ENCODE measurements at regions not wholly inside any gene's neighbourhood (a gene's known extent, or its start where the extent isn't known, plus 50 kb on each side); places are given as distances from the start of the nearest gene placed in this dataset.
"Not testable (repeated sequence)": the region's sequence is repeated elsewhere in the genome, so short reads cannot be mapped to it uniquely, and the experiment has no call there.

DNA sequence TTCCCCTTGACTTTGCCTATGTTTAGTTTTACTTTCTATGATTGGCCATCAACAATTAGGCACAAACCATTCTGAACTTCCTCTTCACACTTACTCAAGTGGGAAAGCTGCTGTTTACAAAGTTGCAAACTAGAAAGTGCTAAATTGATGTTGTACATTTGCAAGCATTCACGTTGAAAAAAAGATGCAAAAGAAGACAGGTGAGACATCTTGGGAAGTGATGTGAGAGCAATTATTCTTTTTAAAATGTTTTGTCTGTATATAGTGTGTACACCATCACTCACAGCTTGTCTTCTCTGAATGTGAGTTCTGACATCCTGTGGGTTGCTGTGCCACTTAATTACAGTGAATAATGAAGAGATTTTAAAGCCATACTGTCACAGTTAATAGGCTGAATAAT is 874.1 kb upstream of the LRATD1 start:
- no peak for DNase-seq

DNA sequence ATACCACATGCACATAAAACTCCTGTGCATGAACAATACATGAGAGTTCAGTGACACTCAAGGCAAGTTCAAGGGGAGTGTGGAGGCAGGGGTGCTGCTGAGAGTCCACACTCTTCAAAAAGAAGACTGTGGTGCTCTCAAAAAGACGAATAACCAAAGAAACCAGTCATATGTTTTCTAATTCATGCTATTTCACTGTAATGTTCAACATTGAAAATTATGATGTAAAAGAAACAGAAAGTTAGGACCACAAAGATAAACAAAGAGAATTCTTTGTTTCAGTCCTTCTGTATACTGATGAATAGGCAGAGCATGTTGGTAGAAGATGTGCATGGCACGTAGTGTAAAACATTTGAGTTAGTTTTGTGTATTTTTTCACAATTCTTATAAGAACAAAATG is 864.2 kb upstream of the LRATD1 start:
- no peak for DNase-seq

DNA sequence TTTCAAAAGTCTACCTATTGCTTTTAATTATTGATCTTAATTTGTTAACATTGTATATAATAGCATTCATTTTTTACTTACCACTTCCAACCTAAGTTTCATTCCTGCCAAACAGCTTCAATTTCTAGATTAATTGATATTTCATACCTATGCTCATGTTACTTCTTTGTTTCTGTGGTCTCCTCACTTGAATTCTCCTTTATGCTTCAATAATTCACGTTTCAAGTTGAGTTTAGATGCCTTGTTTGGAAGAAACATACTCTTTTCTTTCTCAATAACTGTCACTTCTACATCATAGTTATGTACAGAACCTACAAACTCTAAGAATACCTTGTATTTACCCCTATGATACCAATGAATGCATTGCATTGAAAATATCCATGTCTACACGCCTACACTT is 862.2 kb upstream of the LRATD1 start:
- no peak for DNase-seq

DNA sequence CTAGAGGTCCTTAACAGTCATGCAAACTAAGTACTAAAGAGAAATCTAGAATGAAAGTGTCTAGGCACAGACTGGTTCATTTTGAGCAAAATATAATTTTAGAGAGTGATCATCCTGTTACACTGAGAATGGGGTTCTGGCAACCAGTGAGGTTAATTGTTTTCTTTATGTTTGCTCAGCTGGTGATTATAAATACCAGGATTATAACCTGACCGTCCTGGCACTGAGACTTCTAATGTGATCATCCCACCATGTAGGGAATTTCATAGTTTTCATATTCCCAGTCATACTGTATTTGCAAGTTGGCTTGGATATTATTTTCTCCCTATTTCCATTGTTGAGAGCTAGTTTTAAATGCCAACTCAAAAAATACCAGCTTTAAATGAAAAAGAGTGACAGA is 852.5 kb upstream of the LRATD1 start:
- no peak for DNase-seq

DNA sequence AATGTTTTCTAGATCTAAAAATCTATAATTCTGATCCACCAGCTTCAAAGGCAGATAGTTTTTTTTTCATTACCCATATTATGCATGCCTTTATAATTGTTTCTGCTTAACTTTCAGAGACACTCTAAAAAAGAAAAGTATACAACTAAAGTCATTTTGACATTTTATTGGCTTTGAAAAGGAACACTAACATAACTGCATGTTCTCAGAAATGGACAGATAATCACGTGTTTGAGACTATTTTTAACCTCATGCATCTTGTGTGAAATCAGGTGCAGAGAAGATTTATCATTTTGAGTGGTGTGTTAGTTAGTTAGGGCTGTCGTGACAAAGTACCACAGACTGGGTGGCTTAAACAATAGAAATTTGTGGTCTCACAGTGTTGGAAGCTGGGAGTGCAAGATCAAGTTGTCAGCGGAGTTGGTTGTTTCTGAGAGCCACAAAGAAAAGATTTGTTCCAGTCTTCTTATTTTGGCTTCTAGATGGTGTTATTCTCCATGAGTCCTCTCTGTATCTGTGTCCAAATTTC is 841.4 kb upstream of the LRATD1 start:
- no peak for DNase-seq

DNA sequence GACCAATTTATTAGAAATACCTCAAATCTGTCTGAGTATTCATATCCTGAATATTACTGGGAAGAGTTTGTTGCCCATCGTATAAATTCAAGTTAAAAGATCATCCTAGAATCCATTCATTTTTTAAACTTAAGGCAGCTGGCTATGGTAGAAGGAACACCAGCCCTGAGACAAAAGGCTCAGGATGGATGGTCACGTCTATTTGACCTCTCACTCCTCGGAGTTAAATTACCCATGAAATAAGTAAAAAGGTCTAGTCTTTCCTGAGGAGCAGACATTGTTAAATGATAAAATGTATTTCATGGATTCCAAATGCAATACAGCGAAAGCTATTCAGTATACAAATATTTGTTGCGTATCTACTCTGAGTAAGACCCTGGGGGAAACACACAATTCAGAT is 826.0 kb upstream of the LRATD1 start:
- DNase-seq = no peak

DNA sequence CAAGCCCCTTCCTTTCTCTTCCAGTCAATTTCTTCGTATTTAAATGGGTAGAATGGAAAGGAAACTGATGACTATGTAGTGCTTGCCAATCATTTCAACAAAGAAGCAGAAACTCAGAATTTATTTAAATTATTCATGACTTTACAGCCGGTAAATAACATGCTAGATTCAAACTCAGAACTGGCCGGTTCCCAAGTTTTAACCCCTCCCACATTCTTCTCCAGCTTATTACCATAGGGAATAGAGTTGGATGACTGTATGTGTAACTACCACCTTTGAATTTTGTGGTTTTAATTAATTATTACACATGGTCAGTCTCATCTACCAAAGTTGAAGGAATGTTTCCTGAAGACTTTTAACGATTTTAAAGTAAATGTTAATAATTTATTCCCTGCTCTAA is 819.3 kb upstream of the LRATD1 start:
- DNase-seq = no peak

DNA sequence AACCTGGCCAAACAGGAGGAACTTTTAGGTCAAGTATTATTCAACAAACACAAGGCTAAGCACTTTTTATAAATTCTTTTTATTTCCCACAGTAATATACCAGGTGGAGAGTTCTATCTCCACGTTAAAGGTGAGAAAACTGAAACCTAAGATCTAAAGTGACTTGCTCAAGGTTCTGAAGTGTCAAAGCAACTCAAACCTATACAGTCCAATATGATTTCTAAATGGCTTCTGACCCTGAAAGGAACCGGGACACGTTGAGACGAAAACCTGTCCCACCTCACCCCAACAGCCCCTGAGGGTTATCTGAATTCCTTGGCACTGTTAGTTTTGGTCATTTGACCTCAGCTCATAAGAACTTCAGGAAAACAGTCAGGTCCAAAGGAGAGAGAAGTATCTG is 814.5 kb upstream of the LRATD1 start:
- no peak for DNase-seq

DNA sequence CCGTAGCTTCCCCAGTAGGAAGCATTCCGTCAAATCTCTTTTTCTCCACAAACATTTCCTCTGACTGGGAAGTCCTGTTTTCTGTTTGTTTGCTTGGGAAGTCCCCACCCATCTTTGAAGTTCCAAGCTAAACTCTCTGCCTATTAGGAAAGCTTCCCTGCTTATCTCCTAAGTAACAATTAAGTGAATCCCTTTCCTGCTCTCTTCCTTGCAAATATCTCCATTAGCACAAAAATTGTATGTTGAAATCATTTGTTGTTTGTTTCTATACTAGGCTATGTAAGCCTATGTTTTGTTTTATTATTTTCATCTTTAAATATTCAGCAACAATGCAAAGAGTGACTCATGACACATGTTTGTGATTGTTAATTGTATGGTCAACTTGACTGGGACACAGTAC is 812.6 kb upstream of the LRATD1 start:
- no peak for DNase-seq

DNA sequence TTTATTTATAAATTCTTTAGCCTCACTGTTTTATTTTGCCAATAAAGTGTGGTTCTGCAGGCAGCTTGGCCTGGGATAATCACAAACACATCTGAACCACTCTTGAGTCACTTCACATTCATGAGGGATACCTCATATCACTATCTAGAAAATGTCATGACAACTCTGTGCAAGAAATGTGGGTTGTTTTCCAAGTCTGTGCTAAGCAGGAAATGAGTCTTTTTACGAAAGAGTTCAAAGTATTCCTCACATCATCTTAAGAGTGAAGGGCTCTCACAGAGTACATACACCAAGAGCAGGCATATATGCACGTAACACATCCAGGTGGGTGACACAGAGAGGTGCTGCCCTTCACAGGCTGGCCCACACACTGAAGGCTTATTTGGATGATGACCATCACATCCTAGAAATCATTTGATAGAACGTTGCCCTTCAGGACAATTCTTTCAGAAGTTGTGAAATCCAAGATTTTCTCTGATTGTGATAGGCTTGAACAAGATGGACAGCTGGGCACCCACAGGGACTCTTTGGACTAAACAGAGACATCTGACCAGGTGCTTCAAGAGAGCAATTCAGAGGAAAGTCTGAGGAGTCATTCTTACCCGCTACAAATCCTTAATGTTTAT is 811.1 kb upstream of the LRATD1 start:
- no peak for DNase-seq

DNA sequence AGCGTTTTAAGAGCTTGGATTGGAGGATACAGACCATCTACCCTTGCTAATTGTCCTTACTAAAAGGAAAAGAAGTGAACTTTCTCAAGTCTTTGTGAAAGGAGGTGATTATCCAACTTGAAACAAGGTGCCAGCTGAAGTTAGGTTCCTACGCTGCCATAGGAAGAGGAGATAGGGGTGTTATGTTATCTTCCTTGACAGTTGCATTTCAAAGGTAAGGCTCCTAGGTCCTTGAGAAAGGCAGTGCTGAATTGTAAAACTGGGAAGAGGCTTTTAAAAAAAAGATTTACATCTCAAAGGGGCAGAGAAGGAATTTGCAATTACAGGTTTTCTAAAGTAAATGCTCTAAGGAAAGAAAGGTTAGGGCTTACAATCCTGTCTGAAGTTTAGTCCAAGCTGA is 810.2 kb upstream of the LRATD1 start:
- DNase-seq = no peak

DNA sequence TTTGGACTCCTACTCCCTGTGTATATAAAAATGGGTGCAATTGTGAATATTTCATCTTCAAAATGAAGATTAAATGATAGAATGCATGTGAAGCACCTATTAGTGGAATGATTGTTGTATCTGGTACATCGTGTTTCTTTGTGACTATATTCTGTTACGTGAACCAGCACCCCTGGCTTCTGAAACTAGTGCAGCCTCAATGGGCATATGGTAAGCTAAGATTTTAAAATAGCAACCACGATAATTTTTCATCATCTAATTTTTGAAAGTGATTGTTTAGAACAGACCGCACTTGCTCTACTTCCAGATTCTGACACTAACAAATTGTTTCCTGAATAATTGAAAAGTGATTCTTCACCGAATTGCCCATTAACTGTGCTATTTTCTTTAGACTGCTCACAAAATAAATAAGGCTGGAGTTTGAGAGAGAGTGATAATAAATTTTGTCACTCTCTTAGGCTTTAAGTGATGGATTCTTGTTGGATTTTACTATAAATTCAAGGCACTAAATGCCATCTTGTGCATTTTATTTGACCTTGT is 806.1 kb upstream of the LRATD1 start:
- no peak for DNase-seq

DNA sequence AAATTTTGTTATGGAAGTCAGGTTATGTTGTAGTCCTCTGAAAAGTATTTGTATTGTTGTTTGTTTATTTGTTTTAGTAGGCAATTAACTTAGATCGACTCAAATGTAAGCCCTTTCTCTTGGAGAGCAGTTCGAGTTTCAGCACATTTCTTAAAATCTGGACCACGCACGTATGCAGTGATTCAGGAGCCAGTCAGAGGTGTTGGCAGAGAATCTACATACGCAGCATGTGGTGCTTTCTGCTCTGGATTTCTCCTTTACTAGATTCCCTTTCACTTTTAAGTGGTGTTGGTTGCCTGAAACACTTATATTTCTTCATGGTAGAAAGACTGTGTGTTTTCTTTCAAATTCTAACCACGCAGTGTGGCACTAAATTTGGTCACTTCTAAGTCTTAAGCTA is 773.9 kb upstream of the LRATD1 start:
- no peak for DNase-seq

DNA sequence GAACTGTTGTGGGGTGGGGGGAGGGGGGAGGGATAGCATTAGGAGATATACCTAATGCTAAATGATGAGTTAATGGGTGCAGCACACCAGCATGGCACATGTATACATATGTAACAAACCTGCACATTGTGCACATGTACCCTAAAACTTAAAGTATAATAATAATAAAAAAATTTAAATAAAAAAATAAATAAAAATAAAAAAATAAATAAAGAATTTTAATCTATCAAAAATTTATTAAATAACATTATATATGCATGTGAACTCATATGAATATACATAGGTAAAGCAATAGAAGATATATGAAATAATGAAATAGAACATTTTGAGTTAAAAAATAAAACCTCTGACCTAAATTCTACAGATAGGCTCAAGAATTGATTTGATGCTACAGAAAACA is 764.2 kb upstream of the LRATD1 start:
- not testable (repeated sequence) for DNase-seq

DNA sequence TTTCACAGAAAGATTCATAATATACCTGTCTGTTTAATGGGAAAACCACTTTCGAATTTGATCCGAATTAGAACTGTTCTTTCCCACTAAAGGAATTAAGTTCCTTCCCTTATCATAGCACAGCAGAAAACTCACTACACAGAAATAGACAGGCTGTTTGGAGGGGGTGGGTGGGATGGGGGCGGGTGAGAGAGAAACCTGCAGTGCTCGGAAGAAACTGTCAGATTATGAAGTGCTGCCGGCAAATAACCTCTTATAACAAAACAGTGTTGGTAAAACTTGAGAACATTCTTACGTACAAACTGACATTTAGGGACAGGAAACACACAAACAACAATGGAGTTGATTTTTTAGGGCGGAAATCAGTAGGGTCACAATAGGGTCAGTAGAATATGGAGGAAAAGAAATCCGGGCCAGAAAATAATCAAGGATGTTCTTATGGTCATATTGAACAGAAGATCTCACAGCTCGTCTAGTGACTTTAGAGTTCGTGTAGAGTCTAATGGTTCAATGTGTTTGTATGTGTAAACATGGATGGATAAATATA is 756.0 kb upstream of the LRATD1 start:
- DNase-seq = no peak

DNA sequence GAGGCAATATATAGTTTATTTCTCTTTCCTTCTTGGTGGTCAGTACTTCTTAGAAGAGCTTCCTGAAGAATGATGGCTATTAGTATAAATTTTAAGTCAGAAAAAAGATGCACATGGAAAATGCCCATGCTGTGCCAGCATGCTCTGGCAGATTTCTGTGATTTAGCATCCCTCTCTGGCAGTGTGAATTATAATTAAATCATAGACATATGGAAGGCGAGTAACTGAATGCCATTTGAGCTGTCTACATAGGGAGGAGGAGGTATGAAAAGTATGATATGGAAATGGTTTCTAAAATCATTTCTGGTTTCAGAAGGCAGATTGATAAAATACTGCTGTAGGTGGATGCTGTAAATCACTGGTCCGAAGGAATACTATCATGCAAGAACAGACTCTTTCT is 754.9 kb upstream of the LRATD1 start:
- DNase-seq = no peak

DNA sequence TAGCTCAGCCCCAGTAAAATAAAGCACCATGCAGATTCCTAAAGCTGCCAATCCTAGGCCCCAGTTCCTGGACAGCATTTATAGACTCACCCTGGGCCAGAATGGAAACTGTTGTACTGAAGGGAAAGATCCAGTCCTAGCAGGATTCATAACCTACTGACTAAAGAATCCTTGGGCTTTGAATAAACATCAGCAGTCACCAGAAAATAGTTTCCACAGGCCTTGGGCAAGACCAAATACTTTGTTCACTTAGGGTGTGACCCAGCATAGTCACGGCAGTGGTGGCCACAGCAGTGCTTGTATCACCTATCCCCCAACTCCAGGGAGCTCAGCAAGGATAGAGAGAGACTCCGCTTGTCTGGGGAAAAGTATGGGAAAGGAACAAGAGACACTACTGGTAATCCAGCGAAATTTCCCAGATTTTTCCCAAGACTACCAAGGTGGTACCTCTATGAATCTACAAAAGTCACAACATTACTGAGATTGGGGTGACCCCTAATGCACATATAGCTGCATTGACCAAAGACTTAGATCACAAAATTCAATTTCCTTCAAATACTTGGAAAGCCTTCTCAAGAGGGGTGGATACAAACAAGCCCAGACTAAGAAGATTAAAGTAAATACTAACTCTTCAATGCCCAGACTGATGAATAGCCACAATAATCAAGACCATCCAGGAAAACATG is 748.1 kb upstream of the LRATD1 start:
- no peak for DNase-seq

DNA sequence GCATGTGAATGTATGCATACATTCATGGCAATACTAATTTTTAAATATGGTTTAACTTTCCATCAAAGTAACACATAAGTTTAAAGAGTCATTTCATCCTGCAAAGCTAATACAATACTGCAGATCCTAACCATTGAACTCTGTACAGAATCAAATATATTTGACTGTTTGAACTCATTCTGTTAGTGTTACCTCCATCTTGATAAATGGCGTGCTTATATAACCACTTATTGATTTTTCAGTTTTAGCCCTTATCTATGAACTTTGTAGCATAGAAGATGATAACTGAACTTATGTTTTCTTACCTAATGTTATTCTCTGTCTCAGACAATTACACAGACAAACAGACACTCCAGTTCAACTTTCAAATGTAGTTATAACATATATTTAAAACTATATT is 731.0 kb upstream of the LRATD1 start:
- no peak for DNase-seq

DNA sequence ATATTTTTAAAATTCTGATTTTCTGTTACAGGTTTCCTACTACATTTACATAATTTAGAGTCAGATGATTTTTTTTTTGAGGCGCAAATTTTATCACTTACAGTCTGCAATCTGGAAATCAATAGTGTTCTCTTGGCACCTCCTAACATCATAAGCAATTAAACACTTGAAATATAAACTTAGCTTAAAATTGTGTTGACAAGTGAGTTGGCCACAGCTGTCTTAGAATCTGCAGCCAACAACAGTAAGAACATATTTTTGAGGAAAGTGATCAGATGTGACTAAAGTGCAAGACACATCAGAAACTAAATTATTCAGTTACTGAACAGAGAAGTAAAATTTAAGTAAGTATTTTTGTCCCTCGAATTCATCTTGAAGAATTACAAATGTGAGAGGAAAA is 726.7 kb upstream of the LRATD1 start:
- no peak for DNase-seq

DNA sequence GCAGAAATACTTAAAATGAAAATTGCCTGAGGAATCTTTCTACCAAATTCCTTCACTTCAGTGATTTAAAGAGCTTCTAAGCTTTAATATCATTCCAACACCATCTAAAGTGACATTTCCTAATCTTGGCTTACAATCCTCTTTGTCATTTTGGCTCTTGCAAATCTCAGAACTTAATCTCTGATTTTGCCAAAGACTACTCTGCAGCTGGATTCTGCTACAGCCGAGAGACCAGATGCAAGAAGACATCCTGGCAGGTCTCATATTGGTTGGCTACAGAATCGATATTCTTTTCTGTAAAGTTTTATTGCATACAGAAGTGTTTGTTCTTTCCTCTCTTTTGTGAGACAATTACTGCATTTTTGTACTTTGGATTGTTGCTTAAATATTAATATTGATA is 716.5 kb upstream of the LRATD1 start:
- DNase-seq = no peak

DNA sequence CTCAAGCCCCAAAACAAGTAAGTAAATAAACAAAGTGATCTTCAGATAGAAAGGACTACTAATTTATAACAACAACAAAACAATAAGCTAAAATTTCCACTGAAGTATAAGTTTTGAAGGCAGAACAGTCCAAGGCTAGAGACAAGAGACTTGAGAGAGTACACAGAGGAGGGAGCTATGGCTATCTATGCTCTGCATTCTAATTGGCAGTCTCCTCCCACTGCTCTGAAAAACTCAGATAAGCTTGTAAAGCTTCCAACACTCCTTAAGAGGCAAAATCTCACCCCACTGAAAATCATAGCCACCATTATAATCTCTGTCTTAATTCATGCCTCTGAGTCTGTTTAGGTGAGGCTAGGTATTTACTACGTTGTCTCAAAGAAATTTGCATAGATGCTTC is 714.6 kb upstream of the LRATD1 start:
- DNase-seq = no peak

DNA sequence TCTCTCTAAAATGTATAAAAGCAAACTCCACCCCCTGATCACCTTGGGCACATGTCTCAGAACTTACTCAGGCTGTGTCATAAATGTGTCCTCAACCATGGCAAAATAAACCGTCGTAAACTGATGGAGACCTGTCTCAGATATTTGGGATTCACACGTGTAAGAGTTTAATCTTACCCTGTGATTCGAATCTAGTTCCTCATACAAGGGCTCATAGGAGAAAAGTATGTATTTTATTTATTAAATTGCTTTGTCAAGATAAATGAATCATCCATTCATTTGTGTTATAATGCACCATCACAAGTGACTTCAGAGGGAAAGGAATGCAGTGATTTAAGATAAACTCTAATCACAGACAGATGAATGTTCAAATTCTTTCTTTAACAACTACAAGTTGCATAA is 712.5 kb upstream of the LRATD1 start:
- DNase-seq = no peak

DNA sequence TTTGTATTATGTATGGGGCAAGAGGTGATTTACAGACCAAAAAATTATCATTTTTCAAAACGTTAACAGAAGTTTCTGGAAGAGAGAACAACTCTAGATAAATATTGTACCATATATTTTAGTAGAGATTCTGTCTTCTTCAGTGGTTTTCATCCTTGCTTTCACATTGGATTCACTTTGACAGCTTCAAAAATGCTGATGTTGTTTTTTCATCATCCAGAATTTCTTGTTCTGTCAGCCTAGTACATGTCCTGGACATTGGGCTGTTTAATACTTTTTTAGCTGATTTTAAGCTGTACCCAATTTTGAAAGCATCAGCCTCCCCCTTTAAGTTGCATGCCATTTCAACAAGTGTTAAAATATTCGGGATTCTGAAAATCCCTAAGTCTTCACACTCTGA is 711.3 kb upstream of the LRATD1 start:
- DNase-seq = no peak

DNA sequence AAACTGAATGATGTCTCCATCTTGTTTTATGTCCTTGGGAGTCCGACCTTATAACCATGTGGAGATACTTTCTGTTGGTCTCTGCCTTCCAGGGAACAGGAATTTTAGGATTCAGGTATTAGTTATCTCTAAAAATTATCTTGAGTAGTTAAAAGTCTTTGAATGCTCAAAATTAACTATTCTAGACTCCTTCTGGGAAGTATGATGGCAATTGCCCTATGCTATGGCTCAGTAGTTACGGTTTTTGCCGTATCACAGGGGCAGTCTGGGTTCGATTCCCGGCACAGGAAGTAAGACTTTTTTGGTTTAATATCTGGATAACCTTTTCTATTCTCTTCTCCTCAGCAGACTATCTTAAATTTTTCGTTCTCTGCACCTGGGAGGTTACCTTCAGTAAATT is 708.7 kb upstream of the LRATD1 start:
- DNase-seq = no peak
